ENCODE measurements at regions not wholly inside any gene's neighbourhood (a gene's known extent, or its start where the extent isn't known, plus 50 kb on each side); places are given as distances from the start of the nearest gene placed in this dataset.
A peak's percentile ranks its signal among the peaks of the same experiment; 100 is the strongest.

GRCh38 chr12:85695097-85695715 lies 141.0 kb downstream of the RASSF9 start:
- Histone ChIP-seq H4K91ac (replicated peaks; ENCODE audit: insufficient read length, low read length) (no peak overlapping the region), H2BK120ac (replicated peaks; ENCODE audit: low read depth, low read length) (no peak overlapping the region), H3K4me3 (ENCODE audit: extremely low read depth in 1 of 4, insufficient read depth in 2 of 4, low read depth in 3 of 4, low read length in 4 of 4) (no peak overlapping the region), H3K36me3 (ENCODE audit: control insufficient read depth in 2 of 4, insufficient read depth in 4 of 4, low read length in 3 of 4) (no peaks in the 10 kb centered on the region), H4K5ac (ENCODE audit: insufficient read length, low read depth, low read length) (no peak overlapping the region), H3K56ac (replicated peaks; ENCODE audit: insufficient read length, low read depth, low read length) (no peak overlapping the region), H3K23me2 (ENCODE audit: low read depth, low read length) (no peaks in the 10 kb centered on the region), H3K18ac (ENCODE audit: extremely low read depth, low read length) (no peak overlapping the region), H3K9ac (replicated peaks in 1 of 4; ENCODE audit: extremely low read depth in 1 of 4, low read depth in 3 of 4, low read length in 3 of 4) (no peak overlapping the region), H3K9me3 (ENCODE audit: insufficient read depth in 2 of 2, low read depth in 1 of 2, low read length in 1 of 2) (no peaks in the 10 kb centered on the region), H3K4me1 (replicated peaks in 1 of 4; ENCODE audit: control insufficient read depth in 3 of 4, insufficient read depth in 4 of 4, low read length in 3 of 4) (no peaks in the 10 kb centered on the region), H4K20me1 (replicated peaks in 1 of 2; ENCODE audit: control insufficient read depth in 1 of 2, insufficient read depth in 2 of 2, low read length in 2 of 2) (no peaks in the 10 kb centered on the region), H2AK5ac (ENCODE audit: low read depth, low read length) (no peak overlapping the region), H3K23ac (ENCODE audit: insufficient read length) (no peak overlapping the region), H2BK12ac (ENCODE audit: low read depth, low read length) (no peak overlapping the region), H2BK15ac (ENCODE audit: low read length) (no peak overlapping the region), H3K79me2 (ENCODE audit: control insufficient read depth in 1 of 2, insufficient read depth in 2 of 2, low read length in 2 of 2) (no peaks in the 10 kb centered on the region), H2BK20ac (ENCODE audit: low read length) (no peak overlapping the region), H3K4me2 (ENCODE audit: insufficient read depth in 1 of 2, low read depth in 2 of 2, low read length in 2 of 2) (no peak overlapping the region), H4K8ac (ENCODE audit: extremely low read depth, insufficient read depth, low read length) (no peak overlapping the region), H3K27ac (ENCODE audit: low read depth, low read length) (no peak overlapping the region), H3K79me1 (ENCODE audit: low read depth, low read length) (no peaks in the 10 kb centered on the region), H3K27me3 (replicated peaks in 1 of 4; ENCODE audit: control insufficient read depth in 3 of 4, extremely low read depth in 1 of 4, insufficient read depth in 3 of 4, low read length in 3 of 4) (no peaks in the 10 kb centered on the region), H2BK5ac (ENCODE audit: low read depth, low read length) (no peak overlapping the region), H2AFZ (ENCODE audit: low read length) (0 out of 2 replicates have a peak overlapping the region, but pooled peaks have one; percentile 17), H3K14ac (ENCODE audit: insufficient read length) (no peak overlapping the region), H3K4ac (replicated peaks; ENCODE audit: insufficient read length, low read depth, low read length) (no peak overlapping the region)
- whole genome bisulfite sequencing, 2 experiments (ENCODE audit: extremely low coverage in 1 of 2, insufficient coverage in 1 of 2, insufficient read length in 1 of 2, insufficient replicate concordance in 2 of 2, low coverage in 1 of 2, low lambda C conversion rate in 2 of 2, missing lambda C conversion rate in 1 of 2) = 92% methylated on average over 4 of the region's 4 CpGs; no CpG with 5 or more reads in 1 of the 2 experiments
- POLR2A ChIA-PET (ENCODE audit: partially characterized antibody) = no interaction called here
- FAIRE-seq = no peak
- no peak for DNase-seq (ENCODE audit: low read depth in 1 of 2, low spot score in 2 of 2)
- CTCF ChIA-PET (ENCODE audit: partially characterized antibody) = interaction anchor here (0.6 kb wide), 2 partner anchors 11 to 21 kb away, joined by 3 read pairs; no protein-coding TSS in a partner anchor
- TF ChIP-seq EZH2 (IDR thresholded peaks at IDR 0.05; ENCODE audit: low read depth, low read length, severe bottlenecking) = no peak
- TF ChIP-seq CHD2 (IDR thresholded peaks at IDR 0.05; ENCODE audit: low read length) = no peak
- no peak for TF ChIP-seq ASH2L (IDR thresholded peaks at IDR 0.05; ENCODE audit: low read length)
- TF ChIP-seq EGR1 (IDR thresholded peaks at IDR 0.05; ENCODE audit: borderline replicate concordance, low read depth, low read length) = no peak
- no peak for TF ChIP-seq KDM4A (IDR thresholded peaks at IDR 0.05; ENCODE audit: low read depth, low read length, severe bottlenecking)
- no peak for TF ChIP-seq RBBP5 (IDR thresholded peaks at IDR 0.05; ENCODE audit: borderline replicate concordance, low read depth, low read length)
- no peak for TF ChIP-seq POU5F1 (IDR thresholded peaks at IDR 0.05; ENCODE audit: low read depth, low read length)
- no peak for TF ChIP-seq CREB1 (IDR thresholded peaks at IDR 0.05)
- no peak for TF ChIP-seq CBX5 (IDR thresholded peaks at IDR 0.05; ENCODE audit: low read depth, low read length)
- TF ChIP-seq SIX5 (IDR thresholded peaks at IDR 0.05; ENCODE audit: low read depth, low read length) = no peak
- TF ChIP-seq NANOG (IDR thresholded peaks at IDR 0.05; ENCODE audit: insufficient read depth, low read depth, low read length, poor library complexity, severe bottlenecking) = no peak
- TF ChIP-seq FOSL1 (IDR thresholded peaks at IDR 0.05; ENCODE audit: insufficient read depth, low read depth, low read length) = no peak
- TF ChIP-seq RFX5 (IDR thresholded peaks at IDR 0.05; ENCODE audit: borderline replicate concordance, low read depth, low read length) = no peak
- no peak for TF ChIP-seq SP1 (IDR thresholded peaks at IDR 0.05; ENCODE audit: low read depth, low read length)
- no peak for TF ChIP-seq BCL11A (IDR thresholded peaks at IDR 0.05; ENCODE audit: low read depth in 2 of 2, low read length in 2 of 2)
